Psoas muscle (tissue), 7 donors: ENCODE measurements at regions not wholly inside any gene's neighbourhood (a gene's known extent, or its start where the extent isn't known, plus 50 kb on each side); places are given as distances from the start of the nearest gene placed in this dataset.

Experiments used
- ATAC-seq, 4 donors: fragments of 200-7000 bp; cut with Tn5 transposase; one replicate each; pipeline ENCODE4 v1.9.1; 2020; ENCODE audit warnings: moderate library complexity in 3 of 4, mild to moderate bottlenecking in 2 of 4
- DNase-seq, 2 donors: peaks; one replicate each; pipeline ENCODE4 v3.0.0-alpha.2; 2020
- H3K27ac ChIP-seq: fragments of 200-600 bp; one replicate; pipeline ENCODE4 v1.8.0; 2022
- H3K27me3 ChIP-seq, 3 donors: fragments of 200-600 bp in 1 of 3; one replicate each; pipeline versions ENCODE4 v1.6.1 to v1.8.0; 2013 to 2022; ENCODE audit warnings: low read length in 2 of 3, mild to moderate bottlenecking in 2 of 3, moderate library complexity in 1 of 3; ENCODE audit not compliant: insufficient read depth in 3 of 3
- H3K36me3 ChIP-seq, 2 donors: fragments of 200-600 bp in 1 of 2; one replicate each; pipeline versions ENCODE4 v1.6.1 to v1.8.0; 2013 to 2022; ENCODE audit warnings: low read depth in 1 of 2, mild to moderate bottlenecking in 1 of 2, moderate library complexity in 1 of 2; ENCODE audit not compliant: insufficient read depth in 1 of 2
- H3K4me1 ChIP-seq: fragments of 200-600 bp; one replicate; pipeline ENCODE4 v1.8.0; 2022
- H3K4me3 ChIP-seq: fragments of 200-600 bp; one replicate; pipeline ENCODE4 v1.8.0; 2022; ENCODE audit warnings: mild to moderate bottlenecking
- H3K9me3 ChIP-seq: fragments of 200-600 bp; one replicate; pipeline ENCODE4 v1.8.0; 2022
- WGBS, 3 donors: extraction: QIAGEN DNeasy Blood & Tissue Kit; methylation state at CpG; one replicate each; pipeline versions ENCODE4 v1.1.6 to v1.1.7; 2013; 5-methylcytosine and 5-hydroxymethylcytosine counted together
- intact Hi-C, 2 donors: fragments of 100-400 bp; cut with DNase I; formaldehyde crosslinking; loops; one replicate each; pipeline versions ENCODE4 v1.11.0 to v1.14.2; 2022
- TF ChIP-seq, protein P1 (sequence below): fragments of 200-600 bp; IDR thresholded peaks from one replicate; pipeline ENCODE4 v1.8.0; 2022; ENCODE audit warnings: antibody characterized with exemption
- donor health status: healthy with polysubstance abuse.
- donor health status: DM: no; HTN: no; CAD: no; lungs with moderate emphysema.
- donor health status: Bipolar disorder and iron deficiency.
- donor health status: healthy.
- donor health status: DM: yes; HTN: yes; CAD: no.
- donor health status: DM: no; HTN: no; CAD: no.
- donor health status: DM: yes; HTN: yes; CAD: no.

- Histone ChIP-seq H3K27ac (no peak overlapping the region), H3K36me3 (no peaks in the 10 kb centered on the region), H3K4me1 (no peaks in the 10 kb centered on the region), H3K27me3 (peaks cover 0 to 5% (median 0%) of the 10 kb centered on the region in 3 donors), H3K9me3 (no peaks in the 10 kb centered on the region), H3K4me3 (no peak overlapping the region)
- ATAC-seq = no peak
- intact Hi-C loops = no loop called here
- TF ChIP-seq, protein P1, sequence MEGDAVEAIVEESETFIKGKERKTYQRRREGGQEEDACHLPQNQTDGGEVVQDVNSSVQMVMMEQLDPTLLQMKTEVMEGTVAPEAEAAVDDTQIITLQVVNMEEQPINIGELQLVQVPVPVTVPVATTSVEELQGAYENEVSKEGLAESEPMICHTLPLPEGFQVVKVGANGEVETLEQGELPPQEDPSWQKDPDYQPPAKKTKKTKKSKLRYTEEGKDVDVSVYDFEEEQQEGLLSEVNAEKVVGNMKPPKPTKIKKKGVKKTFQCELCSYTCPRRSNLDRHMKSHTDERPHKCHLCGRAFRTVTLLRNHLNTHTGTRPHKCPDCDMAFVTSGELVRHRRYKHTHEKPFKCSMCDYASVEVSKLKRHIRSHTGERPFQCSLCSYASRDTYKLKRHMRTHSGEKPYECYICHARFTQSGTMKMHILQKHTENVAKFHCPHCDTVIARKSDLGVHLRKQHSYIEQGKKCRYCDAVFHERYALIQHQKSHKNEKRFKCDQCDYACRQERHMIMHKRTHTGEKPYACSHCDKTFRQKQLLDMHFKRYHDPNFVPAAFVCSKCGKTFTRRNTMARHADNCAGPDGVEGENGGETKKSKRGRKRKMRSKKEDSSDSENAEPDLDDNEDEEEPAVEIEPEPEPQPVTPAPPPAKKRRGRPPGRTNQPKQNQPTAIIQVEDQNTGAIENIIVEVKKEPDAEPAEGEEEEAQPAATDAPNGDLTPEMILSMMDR = no peak
- no peak for DNase-seq
- 38 to 46% (median 45%) methylated on average over 7 of the region's 7 CpGs for WGBS, 3 donors
Measured at GRCh38 chr2:176960736-176961520, 251.7 kb upstream of the HNRNPA3 start.

GRCh38 chr2:176961775-176962619 is 250.6 kb upstream of the HNRNPA3 start:
- H3K36me3 ChIP-seq = no peaks in the 10 kb centered on the region
- no peak overlapping the region for H3K27ac ChIP-seq
- no peaks in the 10 kb centered on the region for H3K4me1 ChIP-seq
- ATAC-seq = no peak
- DNase-seq = no peak
- H3K4me3 ChIP-seq = no peak overlapping the region
- 80 to 84% (median 84%) methylated on average over 11 of the region's 11 CpGs for WGBS, 3 donors
- no peaks in the 10 kb centered on the region for H3K9me3 ChIP-seq
- TF ChIP-seq, protein P1 = no peak
- intact Hi-C loops = no loop called here
- peaks cover 0 to 5% (median 0%) of the 10 kb centered on the region in 3 donors for H3K27me3 ChIP-seq

- intact Hi-C loops = no loop called here
- TF ChIP-seq, protein P1 = no peak
- WGBS, 3 donors = 58 to 62% (median 62%) methylated on average over 4 of the region's 4 CpGs
- Histone ChIP-seq H3K4me1 (no peaks in the 10 kb centered on the region), H3K27ac (no peak overlapping the region), H3K27me3 (peaks cover 0 to 5% (median 0%) of the 10 kb centered on the region in 3 donors), H3K4me3 (no peak overlapping the region), H3K36me3 (no peaks in the 10 kb centered on the region), H3K9me3 (no peaks in the 10 kb centered on the region)
- ATAC-seq = no peak
- DNase-seq = no peak
Measured at GRCh38 chr2:176963568-176964287, 248.9 kb upstream of the HNRNPA3 start.

DNA sequence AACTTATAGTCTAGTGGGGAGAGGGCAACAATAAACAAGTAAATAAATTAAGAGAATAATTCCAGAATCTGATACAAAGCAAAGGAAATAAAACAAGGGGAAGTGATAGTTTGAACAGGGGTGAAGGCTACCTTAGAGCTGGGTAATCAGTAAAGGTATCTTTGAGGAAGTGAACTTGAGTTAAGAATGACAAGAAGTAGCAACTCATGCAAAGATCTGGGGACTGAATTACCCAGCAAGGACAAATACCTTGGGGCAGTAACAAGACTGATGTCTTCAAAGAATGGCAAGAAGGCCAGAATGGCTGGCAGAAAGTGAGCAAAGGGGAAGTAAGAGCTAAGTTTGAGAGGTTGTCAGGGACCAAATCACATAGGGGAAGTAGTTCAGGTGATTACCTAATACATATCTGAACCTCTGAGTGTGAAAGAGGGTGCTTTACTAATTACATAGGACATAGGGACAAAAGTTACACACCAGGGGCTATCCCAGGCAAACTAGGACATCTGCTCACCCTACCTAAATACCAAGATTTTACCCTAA is 244.6 kb upstream of the HNRNPA3 start:
- Histone ChIP-seq H3K36me3 (no peaks in the 10 kb centered on the region), H3K27ac (no peak overlapping the region), H3K27me3 (no peaks in the 10 kb centered on the region), H3K4me1 (no peaks in the 10 kb centered on the region), H3K4me3 (no peak overlapping the region), H3K9me3 (no peaks in the 10 kb centered on the region)
- TF ChIP-seq, protein P1 = no peak
- intact Hi-C loops = no loop called here
- DNase-seq = no peak
- no peak for ATAC-seq
